ENCODE measurements at regions not wholly inside any gene's neighbourhood (a gene's known extent, or its start where the extent isn't known, plus 50 kb on each side); places are given as distances from the start of the nearest gene placed in this dataset.

- DNase-seq = no peak
- no peak overlapping the region for H3K4me3 ChIP-seq (ENCODE audit: low read depth in 1 of 2, low read length in 2 of 2)
- no peak overlapping the region for H3K4me2 ChIP-seq (ENCODE audit: insufficient read depth, low read length)
- no peaks in the 10 kb centered on the region for H3K36me3 ChIP-seq (ENCODE audit: insufficient read depth, low read length)
- no peak overlapping the region for H3K27ac ChIP-seq (ENCODE audit: low read length)
- no peaks in the 10 kb centered on the region for H3K9me3 ChIP-seq (ENCODE audit: insufficient read depth, low read length, severe bottlenecking)
- H3K27me3 ChIP-seq (ENCODE audit: insufficient read depth, low read length, poor library complexity) = peaks cover 9% of the 10 kb centered on the region
- ATAC-seq (ENCODE audit: insufficient read depth, low read depth) = no peak
- TF ChIP-seq EZH2 (IDR thresholded peaks at IDR 0.05; ENCODE audit: borderline replicate concordance, low read depth, low read length, severe bottlenecking) (no peak), CTCF (IDR thresholded peaks at IDR 0.05; ENCODE audit: borderline replicate concordance, extremely low read depth, low read length, poor library complexity, severe bottlenecking) (no peak)
- H2AFZ ChIP-seq (ENCODE audit: low read depth, low read length) = no peak overlapping the region
- no peaks in the 10 kb centered on the region for H3K4me1 ChIP-seq (ENCODE audit: insufficient read depth, low read length)
- no peaks in the 10 kb centered on the region for H3K79me2 ChIP-seq (ENCODE audit: insufficient read depth, low read length)
- H4K20me1 ChIP-seq (ENCODE audit: insufficient read depth, low read length) = no peaks in the 10 kb centered on the region
- H3K9ac ChIP-seq (ENCODE audit: low read depth, low read length) = no peak overlapping the region
These were observed 120.1 kb downstream of the PLEKHG1 start for GRCh38 chr6:150719831-150720230.

- Histone ChIP-seq H3K4me1 (ENCODE audit: insufficient read depth, low read length) (no peaks in the 10 kb centered on the region), H3K27me3 (ENCODE audit: insufficient read depth, low read length, poor library complexity) (peaks cover 9% of the 10 kb centered on the region), H4K20me1 (ENCODE audit: insufficient read depth, low read length) (no peaks in the 10 kb centered on the region), H3K79me2 (ENCODE audit: insufficient read depth, low read length) (no peaks in the 10 kb centered on the region), H3K4me3 (ENCODE audit: low read depth in 1 of 2, low read length in 2 of 2) (no peak overlapping the region), H3K36me3 (ENCODE audit: insufficient read depth, low read length) (no peaks in the 10 kb centered on the region), H3K9me3 (ENCODE audit: insufficient read depth, low read length, severe bottlenecking) (no peaks in the 10 kb centered on the region), H3K4me2 (ENCODE audit: insufficient read depth, low read length) (no peak overlapping the region), H3K9ac (ENCODE audit: low read depth, low read length) (no peak overlapping the region), H2AFZ (ENCODE audit: low read depth, low read length) (no peak overlapping the region), H3K27ac (ENCODE audit: low read length) (no peak overlapping the region)
- TF ChIP-seq EZH2 (IDR thresholded peaks at IDR 0.05; ENCODE audit: borderline replicate concordance, low read depth, low read length, severe bottlenecking) (no peak), CTCF (IDR thresholded peaks at IDR 0.05; ENCODE audit: borderline replicate concordance, extremely low read depth, low read length, poor library complexity, severe bottlenecking) (no peak)
- no peak for ATAC-seq (ENCODE audit: insufficient read depth, low read depth)
- no peak for DNase-seq
These were observed 121.1 kb downstream of the PLEKHG1 start for GRCh38 chr6:150720774-150721233.

- no peaks in the 10 kb centered on the region for H4K20me1 ChIP-seq (ENCODE audit: insufficient read depth, low read length)
- H2AFZ ChIP-seq (ENCODE audit: low read depth, low read length) = no peak overlapping the region
- H3K9me3 ChIP-seq (ENCODE audit: insufficient read depth, low read length, severe bottlenecking) = no peaks in the 10 kb centered on the region
- ATAC-seq (ENCODE audit: insufficient read depth, low read depth) (no peak), DNase-seq (no peak)
- no peak overlapping the region for H3K9ac ChIP-seq (ENCODE audit: low read depth, low read length)
- H3K27me3 ChIP-seq (ENCODE audit: insufficient read depth, low read length, poor library complexity) = peaks cover 12% of the 10 kb centered on the region
- no peaks in the 10 kb centered on the region for H3K79me2 ChIP-seq (ENCODE audit: insufficient read depth, low read length)
- no peaks in the 10 kb centered on the region for H3K4me1 ChIP-seq (ENCODE audit: insufficient read depth, low read length)
- no peaks in the 10 kb centered on the region for H3K36me3 ChIP-seq (ENCODE audit: insufficient read depth, low read length)
- no peak overlapping the region for H3K27ac ChIP-seq (ENCODE audit: low read length)
- no peak overlapping the region for H3K4me3 ChIP-seq (ENCODE audit: low read depth in 1 of 2, low read length in 2 of 2)
- TF ChIP-seq CTCF (IDR thresholded peaks at IDR 0.05; ENCODE audit: borderline replicate concordance, extremely low read depth, low read length, poor library complexity, severe bottlenecking) (no peak), EZH2 (IDR thresholded peaks at IDR 0.05; ENCODE audit: borderline replicate concordance, low read depth, low read length, severe bottlenecking) (no peak)
- H3K4me2 ChIP-seq (ENCODE audit: insufficient read depth, low read length) = no peak overlapping the region
These were observed 122.0 kb downstream of the PLEKHG1 start for GRCh38 chr6:150721418-150722266.

Measured in DND-41 (cell line).